HCT116 (cell line): ENCODE measurements at regions not wholly inside any gene's neighbourhood (a gene's known extent, or its start where the extent isn't known, plus 50 kb on each side); places are given as distances from the start of the nearest gene placed in this dataset.

ENCODE experiments used
- CBX3 ChIP-seq: IDR thresholded peaks from 2 replicates; pipeline ENCODE4 v1.6.1; 2012; ENCODE audit warnings: low read depth
- CEBPB ChIP-seq: IDR thresholded peaks from 2 replicates; pipeline ENCODE4 v1.6.1; 2012; ENCODE audit warnings: low read depth
- ELF1 ChIP-seq: IDR thresholded peaks from 2 replicates; pipeline ENCODE4 v1.6.1; 2012; ENCODE audit warnings: low read depth, borderline replicate concordance
- EZH2 ChIP-seq: fragments of 200-600 bp; sonication (generic); IDR thresholded peaks from 2 replicates; pipeline ENCODE4 v1.6.1; 2017; ENCODE audit warnings: antibody characterized with exemption, mixed run types
- EZH2phosphoT487 ChIP-seq: fragments of 200-600 bp; IDR thresholded peaks from 2 replicates; pipeline ENCODE4 v1.6.1; 2018; ENCODE audit warnings: antibody characterized with exemption, borderline replicate concordance
- POLR2A ChIP-seq: IDR thresholded peaks from 2 replicates; pipeline ENCODE4 v1.7.0; 2011; ENCODE audit warnings: borderline replicate concordance; ENCODE audit not compliant: insufficient read depth, insufficient read length; ENCODE audit errors: extremely low read depth
- POLR2AphosphoS5 ChIP-seq: IDR thresholded peaks from 2 replicates; pipeline ENCODE4 v1.6.1; 2011; ENCODE audit warnings: mild to moderate bottlenecking, low read depth, low read length, moderate library complexity
- SP1 ChIP-seq: IDR thresholded peaks from 2 replicates; pipeline ENCODE4 v1.6.1; 2012; ENCODE audit warnings: low read depth
- YY1 ChIP-seq: IDR thresholded peaks from 2 replicates; pipeline ENCODE4 v1.6.1; 2011; ENCODE audit warnings: low read length, low read depth, moderate library complexity, mild to moderate bottlenecking; ENCODE audit not compliant: insufficient replicate concordance; ENCODE audit errors: extremely low read depth
- ZFX ChIP-seq: fragments of 450-650 bp; IDR thresholded peaks from 2 replicates; pipeline ENCODE4 v1.6.1; 2017
- ZNF274 ChIP-seq: fragments of 200-500 bp; sonication (Bioruptor generic); IDR thresholded peaks from 2 replicates; pipeline ENCODE4 v1.6.1; 2014; ENCODE audit warnings: mild to moderate bottlenecking, low read depth, low read length, inconsistent platforms
- TF ChIP-seq, protein P1 (sequence below), 3 experiments: fragments of 200-600 bp in 1 of 3; sonication (generic) in 1 of 3; IDR thresholded peaks in 2 of 3; conservative IDR thresholded peaks in 1 of 3; 2 replicates each; pipeline ENCODE4 v1.5.1; 2012 to 2017; ENCODE audit warnings: low read depth in 2 of 3, low read length in 2 of 3, antibody characterized with exemption in 1 of 3, borderline replicate concordance in 1 of 3, control low read depth in 1 of 3, mild to moderate bottlenecking in 1 of 3, mixed read lengths in 1 of 3, mixed run types in 1 of 3, moderate library complexity in 1 of 3; ENCODE audit not compliant: insufficient read depth in 1 of 3
- TF ChIP-seq, protein P2 (sequence below): IDR thresholded peaks from 2 replicates; pipeline ENCODE4 v1.6.1; 2012; ENCODE audit warnings: low read depth
- TF ChIP-seq, protein P3 (sequence below): IDR thresholded peaks from 2 replicates; pipeline ENCODE4 v1.6.1; 2012

DNA sequence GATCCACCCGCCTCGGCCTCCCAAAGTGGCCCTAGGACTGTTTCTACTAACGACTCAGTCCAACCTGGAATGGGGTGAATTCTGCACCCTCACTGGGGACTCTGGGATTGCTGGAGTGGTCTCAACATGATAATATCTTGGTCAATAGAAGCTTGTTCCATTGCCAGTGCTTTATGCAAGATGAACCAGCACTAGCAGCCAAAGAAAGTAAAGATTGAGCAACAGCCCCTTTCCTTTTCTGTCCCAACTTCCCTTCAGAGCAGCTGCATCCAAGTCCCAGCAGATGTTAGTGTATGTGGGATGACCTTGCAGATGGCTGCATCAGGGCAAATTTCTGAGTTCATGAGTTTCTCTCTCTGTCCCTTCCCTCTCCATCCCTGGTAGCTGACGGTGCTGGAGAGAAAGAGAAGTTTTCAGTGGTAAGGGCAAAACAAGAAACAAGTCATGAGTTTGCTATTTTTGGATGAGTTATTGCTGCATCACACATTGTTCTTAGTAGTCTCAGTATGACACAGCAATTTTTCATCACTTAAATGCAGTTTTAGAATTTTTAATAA lies 183.6 kb upstream of the EDNRB start:
- TF ChIP-seq, protein P1, sequence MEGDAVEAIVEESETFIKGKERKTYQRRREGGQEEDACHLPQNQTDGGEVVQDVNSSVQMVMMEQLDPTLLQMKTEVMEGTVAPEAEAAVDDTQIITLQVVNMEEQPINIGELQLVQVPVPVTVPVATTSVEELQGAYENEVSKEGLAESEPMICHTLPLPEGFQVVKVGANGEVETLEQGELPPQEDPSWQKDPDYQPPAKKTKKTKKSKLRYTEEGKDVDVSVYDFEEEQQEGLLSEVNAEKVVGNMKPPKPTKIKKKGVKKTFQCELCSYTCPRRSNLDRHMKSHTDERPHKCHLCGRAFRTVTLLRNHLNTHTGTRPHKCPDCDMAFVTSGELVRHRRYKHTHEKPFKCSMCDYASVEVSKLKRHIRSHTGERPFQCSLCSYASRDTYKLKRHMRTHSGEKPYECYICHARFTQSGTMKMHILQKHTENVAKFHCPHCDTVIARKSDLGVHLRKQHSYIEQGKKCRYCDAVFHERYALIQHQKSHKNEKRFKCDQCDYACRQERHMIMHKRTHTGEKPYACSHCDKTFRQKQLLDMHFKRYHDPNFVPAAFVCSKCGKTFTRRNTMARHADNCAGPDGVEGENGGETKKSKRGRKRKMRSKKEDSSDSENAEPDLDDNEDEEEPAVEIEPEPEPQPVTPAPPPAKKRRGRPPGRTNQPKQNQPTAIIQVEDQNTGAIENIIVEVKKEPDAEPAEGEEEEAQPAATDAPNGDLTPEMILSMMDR (IDR thresholded peaks at IDR 0.05 in 2 of 3, conservative IDR thresholded peaks at IDR 0.05 in 1 of 3; ENCODE audit: borderline replicate concordance in 1 of 3, insufficient read depth in 1 of 3, low read depth in 2 of 3, low read length in 2 of 3), result no peak
- TF ChIP-seq SP1, result no peak
- TF ChIP-seq, protein P2, sequence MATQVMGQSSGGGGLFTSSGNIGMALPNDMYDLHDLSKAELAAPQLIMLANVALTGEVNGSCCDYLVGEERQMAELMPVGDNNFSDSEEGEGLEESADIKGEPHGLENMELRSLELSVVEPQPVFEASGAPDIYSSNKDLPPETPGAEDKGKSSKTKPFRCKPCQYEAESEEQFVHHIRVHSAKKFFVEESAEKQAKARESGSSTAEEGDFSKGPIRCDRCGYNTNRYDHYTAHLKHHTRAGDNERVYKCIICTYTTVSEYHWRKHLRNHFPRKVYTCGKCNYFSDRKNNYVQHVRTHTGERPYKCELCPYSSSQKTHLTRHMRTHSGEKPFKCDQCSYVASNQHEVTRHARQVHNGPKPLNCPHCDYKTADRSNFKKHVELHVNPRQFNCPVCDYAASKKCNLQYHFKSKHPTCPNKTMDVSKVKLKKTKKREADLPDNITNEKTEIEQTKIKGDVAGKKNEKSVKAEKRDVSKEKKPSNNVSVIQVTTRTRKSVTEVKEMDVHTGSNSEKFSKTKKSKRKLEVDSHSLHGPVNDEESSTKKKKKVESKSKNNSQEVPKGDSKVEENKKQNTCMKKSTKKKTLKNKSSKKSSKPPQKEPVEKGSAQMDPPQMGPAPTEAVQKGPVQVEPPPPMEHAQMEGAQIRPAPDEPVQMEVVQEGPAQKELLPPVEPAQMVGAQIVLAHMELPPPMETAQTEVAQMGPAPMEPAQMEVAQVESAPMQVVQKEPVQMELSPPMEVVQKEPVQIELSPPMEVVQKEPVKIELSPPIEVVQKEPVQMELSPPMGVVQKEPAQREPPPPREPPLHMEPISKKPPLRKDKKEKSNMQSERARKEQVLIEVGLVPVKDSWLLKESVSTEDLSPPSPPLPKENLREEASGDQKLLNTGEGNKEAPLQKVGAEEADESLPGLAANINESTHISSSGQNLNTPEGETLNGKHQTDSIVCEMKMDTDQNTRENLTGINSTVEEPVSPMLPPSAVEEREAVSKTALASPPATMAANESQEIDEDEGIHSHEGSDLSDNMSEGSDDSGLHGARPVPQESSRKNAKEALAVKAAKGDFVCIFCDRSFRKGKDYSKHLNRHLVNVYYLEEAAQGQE, result no peak
- TF ChIP-seq ZFX, result no peak
- TF ChIP-seq EZH2, result no peak
- TF ChIP-seq EZH2phosphoT487, result no peak
- TF ChIP-seq CEBPB, result no peak
- TF ChIP-seq POLR2A, result no peak
- TF ChIP-seq ELF1, result no peak
- no peak for TF ChIP-seq ZNF274
- no peak for TF ChIP-seq POLR2AphosphoS5
- TF ChIP-seq CBX3, result no peak
- TF ChIP-seq YY1, result no peak
- TF ChIP-seq, protein P3, sequence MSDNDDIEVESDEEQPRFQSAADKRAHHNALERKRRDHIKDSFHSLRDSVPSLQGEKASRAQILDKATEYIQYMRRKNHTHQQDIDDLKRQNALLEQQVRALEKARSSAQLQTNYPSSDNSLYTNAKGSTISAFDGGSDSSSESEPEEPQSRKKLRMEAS, result no peak
